CD4-positive, alpha-beta T cell treated with Interferon alpha-2 for 1 hour (primary cell): ENCODE measurements at regions not wholly inside any gene's neighbourhood (a gene's known extent, or its start where the extent isn't known, plus 50 kb on each side); places are given as distances from the start of the nearest gene placed in this dataset.

Source experiments
- DNase-seq, 2 donors: peaks; one replicate each; pipeline ENCODE4 v3.0.0-alpha.2; 2020 to 2022

DNA sequence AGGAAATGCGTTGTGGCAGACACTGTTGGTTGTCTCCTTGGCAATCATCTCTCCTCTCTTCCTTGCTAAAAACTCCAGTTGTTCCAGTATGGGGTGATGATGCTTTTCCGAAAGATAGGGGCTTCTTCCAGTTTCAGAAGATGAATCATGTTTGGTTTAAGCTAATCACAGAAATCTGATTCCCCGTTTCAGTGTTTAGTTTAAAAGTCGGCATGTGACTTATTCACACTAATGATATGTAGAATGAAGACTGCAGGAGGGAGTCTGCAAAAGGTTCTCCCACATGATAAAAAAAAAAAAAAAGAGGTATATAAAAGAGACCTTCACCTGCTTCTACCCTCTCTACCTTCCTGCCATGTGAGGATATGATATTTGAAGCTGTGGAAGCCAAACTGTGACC lies 239.0 kb upstream of the SIX2 start:
- DNase-seq: no peak

DNA sequence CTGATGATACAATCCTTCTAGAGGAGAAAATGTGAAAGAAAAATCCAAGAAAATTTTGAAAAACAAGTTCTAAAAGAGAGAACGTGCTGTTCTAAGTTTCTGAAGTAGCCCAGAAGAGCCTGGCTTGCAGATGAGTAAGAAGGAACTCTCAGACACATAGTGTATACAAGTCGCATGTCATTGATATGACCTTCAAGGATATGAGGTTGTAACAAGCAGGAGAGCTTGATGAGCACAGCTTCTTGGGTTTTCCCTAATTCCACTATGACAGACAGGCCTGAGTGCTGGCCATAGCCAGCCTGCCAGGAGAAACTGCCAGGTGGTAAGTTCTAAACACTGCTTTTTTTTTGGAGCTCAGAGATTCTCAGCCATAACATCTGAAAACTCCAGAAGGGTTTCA lies 235.7 kb upstream of the SIX2 start:
- no peak for DNase-seq

DNA sequence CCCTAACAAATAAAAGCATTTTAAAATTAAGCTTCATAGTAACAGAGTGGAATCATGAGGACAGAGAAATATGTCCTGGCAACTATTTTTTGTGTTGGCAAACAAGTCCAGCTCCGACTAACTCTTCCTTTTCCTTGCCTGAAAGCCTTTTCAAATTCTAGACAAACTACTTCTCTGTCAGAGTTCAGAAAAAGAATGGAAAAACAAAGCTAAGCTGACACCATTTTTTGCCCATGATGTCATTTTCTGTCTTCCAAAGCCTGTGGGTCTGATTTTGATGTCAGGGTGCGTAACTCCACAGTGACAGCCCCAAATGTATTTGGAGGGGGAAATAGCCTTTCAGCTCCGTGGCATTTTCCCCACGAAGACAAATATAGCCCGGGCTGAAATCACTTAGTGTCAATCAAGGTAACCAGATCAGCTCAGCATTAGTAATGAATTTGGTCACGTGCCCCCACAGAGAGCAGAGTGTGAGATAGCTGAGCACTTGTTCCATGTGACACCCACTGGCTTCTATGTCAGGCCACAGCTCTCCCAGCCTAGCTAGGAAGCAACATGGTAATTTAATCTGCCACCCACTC lies 233.0 kb upstream of the SIX2 start:
- DNase-seq: no peak

DNA sequence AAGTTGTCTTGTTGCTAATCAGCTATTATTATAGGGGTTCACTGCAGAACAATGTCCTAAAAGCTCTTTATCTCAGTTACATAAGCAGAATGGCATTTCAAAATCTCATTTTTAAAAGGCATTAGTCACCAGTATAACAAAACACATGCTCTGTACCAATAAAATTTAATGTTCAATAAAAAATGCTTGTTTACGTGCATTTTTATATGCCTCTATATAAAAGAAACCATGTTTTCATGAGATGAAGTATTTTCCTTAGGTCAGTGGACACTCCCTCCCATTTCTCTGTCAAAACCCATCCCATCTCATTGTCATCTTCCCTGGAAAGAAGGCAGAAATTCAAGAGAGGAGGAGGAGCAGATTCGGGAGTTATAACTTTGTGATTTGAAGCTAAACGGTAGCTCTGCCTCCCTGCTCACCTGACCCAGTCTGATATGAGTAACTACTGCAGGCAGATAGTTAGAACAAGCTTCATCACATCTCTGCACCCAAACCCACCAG lies 231.9 kb upstream of the SIX2 start:
- DNase-seq: no peak

DNA sequence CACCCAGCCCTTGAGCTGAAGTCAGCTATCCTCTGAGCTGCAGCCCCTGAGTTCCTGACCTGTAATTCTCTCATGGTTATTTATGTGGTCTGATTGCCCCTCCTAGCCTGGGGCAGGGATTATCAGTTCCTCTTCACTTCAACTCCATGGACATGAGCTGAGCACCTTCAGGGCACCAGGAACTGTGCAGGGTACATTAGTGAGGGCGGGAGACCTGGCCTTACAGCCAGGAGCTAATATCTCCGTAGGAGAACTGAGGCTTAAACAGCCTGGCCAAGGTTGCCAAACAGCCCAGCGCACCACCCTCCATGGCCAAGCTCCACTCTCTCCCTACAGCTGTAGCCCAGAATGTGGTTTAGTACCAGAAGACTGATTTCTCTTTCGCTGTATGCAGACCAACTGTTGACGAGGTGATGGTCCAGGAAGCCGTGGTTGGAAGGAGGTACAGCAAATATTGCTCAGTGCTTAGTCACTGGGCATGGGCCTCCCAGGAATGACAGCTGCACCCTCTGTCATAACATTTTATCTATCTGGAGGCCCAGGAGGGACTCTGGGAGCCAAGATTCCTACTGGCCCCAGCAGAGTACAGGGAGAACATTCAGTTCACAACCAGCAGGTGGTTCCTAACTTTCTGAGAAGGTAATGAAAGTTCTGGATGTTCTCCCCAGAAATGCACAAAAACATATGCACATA lies 228.7 kb upstream of the SIX2 start:
- no peak for DNase-seq

DNA sequence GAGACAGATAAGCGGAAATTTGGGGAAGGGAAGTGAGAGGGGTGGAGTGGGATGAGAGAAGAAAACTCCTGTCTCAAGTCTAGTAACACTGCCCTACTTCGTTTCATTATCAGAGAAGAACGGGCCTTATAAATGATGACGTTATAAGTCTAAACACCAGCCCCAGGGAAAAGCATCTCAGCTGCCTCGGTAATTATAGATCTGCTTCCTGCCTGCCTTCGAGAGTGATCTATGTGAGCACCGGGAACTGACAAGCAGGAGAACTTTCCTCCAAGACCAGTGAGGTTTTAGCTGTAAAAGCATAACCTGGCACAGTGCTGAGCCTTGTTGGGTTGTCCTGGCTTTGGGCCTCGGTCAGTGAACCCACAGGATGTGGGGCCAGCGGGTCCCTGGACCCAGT lies 227.9 kb upstream of the SIX2 start:
- no peak for DNase-seq

DNA sequence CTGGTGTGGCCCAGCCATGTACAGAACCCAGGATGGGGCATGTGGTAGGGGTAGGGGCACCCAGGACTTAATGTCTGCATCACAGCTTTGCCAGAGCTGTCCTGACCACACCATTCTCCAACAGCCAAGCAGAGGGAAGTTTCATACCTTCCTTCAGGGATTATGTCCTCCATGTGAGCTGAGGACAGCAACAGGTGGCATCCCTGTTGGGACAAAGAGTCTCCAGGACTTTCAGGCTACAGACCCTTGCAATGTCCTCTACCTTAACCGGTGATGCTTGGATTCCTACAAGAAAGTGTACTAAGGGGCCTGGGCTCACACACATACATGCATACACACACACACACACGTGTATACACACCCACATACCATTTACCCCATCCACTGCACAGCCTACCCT lies 227.0 kb upstream of the SIX2 start:
- no peak for DNase-seq

DNA sequence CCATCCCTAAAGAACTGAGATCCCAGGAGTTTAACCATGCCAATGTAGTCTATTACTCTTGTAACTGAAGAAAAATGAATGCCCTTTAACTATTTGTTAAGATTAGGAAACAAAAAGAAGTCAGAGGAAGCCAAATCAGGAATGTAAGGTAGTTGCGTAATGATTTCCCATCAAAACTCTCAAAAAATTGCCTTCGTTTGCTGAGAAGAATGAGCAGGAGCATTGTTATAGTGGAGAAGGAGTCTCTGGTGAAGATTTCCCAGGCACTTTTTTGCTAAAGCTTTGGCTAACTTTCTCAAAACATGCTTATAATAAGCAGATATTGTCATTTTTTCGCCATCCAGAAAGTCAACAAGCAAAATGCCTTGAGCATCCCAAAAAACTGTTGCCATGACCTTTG lies 224.0 kb upstream of the SIX2 start:
- DNase-seq: no peak

DNA sequence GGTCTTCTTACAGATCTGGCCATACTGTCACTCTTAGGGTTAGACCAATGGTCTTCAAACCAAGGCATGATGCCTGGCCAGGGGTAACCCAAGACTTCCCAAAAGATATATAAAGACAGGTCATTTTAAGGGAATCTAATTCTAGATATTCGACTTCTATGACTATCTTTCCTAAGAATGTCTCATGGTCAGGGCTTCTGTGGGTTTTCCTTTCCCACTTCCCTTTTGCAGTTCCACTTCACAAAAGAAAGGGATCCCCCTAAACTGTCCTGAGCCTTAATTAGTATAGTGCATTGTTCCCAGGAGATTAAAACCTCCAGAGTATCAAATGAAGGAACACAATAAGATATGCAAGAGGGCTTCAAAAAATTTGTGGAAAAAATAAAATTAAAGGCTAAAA lies 223.6 kb upstream of the SIX2 start:
- no peak for DNase-seq

DNA sequence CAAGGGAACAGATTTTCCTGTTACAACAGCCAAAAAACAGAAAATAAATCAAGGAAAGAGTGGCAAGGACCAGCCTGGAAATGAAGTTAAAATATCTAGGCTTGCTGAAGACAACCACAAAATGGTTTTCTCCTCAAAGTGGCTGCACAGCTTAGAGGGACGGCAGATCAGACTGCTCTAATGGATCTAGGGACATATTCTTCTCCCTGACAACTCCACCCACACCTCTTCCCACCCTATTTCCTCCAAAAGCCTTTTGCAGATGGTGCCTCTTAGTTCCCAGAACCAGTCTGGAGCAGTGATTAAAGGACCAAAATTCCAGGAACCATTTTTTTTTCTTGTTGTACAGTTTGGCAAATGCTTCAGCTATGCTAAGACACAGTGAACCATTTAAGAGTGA lies 220.2 kb upstream of the SIX2 start:
- no peak for DNase-seq

DNA sequence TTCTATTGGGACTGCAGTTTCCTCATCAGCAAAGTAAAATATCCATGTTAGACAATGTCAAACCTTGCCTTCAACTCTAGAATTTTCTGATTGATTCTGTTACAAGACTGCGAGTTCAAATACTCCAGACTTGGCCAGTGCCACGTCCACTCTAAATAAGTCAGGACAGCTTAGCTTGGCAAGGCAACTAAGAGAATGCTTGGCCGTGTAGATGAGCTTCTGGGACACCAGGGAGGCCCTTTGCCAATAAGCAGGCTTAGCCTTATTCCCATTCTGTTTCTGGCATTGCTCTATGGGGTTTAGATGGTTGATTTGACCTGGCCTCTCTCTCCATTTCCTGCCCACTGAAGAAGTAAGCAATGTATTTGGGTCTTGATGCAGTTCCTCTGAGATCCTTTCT lies 218.1 kb upstream of the SIX2 start:
- DNase-seq: no peak

DNA sequence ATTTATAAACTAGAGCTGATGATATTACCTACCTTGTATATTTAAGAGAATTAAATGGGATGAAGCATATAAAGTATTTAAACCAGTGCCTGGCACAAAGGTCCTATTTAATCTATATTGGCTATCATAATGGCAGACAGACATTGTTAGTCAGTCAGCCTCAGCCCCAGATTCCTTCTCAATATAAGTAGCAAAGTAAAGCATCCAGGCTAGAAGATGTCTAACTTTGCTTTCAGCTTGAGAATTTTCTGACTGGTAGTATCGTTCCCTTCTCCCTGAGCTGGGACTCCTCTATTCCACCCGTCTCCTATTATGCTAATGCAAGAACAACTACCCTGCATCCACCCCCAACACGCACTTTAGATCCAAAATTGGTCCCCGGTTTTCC lies 215.7 kb upstream of the SIX2 start:
- no peak for DNase-seq

DNA sequence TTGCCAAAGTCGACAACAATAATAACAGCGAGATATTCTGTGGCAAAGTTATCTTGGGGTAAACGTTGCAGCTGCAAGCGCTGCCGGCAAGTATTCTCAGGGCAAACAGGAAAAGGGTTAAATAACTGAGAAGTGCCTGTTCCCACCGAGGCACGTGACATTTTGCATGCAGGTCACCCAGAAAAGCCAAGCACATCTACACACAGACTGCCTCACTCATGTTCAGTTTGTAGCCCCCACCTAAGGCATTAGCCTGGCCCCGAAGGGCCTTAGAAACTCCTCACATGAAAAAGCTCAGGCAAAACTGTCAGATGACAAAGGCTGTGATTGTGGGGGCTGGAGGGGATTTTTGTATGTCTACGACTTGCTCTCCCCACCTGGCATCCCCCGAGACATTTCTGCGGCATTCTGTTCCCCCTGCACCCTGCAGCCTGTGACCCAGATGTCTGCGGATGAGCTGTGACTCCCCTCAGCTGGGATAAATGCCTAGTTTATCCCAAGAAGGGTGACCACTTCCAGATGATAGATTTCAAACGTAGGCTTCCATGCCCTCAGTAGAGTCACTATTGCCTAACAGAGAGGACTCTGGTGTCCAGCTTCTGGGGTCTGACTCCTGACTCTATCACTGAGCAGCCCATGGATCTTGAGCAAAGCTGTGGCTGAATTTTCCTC lies 215.2 kb upstream of the SIX2 start:
- DNase-seq: no peak

DNA sequence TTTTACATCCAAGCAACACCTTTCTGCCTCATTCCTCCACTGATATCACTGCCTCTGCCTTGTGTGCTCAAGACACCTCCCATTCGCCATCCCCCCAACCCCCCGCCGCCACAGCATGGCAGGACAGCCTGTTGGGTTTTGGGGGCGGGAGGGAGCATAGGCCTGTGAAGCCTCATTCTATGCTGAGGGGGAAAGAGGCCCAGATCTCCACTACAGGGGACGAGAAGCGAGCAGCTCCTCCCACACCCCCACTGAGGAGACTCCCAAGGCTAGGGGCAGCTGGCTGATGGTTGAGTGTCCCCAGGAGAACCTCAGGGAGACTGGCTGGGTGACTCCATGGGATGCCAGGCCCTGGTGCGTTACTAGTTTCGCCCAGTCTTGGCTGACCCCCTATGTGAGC lies 214.3 kb upstream of the SIX2 start:
- DNase-seq: no peak

DNA sequence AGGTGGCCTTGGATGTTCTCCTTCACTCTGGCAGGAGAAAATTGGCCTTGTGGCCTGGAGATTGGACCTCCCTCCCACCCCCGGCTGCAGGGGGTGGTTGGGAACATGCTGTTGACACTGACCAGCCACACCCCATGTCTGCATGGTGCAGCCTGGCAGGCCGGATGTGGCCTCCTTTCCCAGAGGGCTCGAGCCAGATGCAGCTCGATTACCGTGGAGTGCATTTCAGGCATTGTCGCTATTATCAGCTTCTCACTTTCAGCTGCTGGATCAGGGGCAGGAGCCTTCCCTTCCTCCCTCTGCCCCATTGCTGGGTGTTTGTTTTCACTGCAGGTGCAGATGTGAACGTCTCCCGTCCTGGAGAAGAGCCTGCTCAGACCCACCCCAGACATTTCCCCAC lies 211.0 kb upstream of the SIX2 start:
- no peak for DNase-seq

DNA sequence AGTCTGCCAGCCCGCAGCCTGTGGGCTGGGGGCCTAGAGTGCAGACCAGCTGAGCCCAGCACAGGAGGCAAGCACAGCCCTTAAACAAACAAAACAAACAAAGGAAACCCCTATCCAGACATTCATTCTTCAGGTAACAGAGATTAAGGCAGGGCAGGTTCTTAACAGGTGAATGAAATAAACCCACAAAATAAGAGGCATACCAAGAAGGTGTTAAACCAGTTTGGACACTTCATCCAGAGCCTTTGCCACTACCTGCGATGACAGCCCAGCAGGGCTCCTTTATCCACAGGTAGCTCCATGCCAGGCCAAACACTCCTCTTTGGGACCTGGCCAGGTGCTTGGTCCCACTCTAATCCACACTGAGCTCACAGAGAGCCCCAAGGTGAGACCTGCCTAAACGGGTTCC lies 209.7 kb upstream of the SIX2 start:
- DNase-seq: no peak

DNA sequence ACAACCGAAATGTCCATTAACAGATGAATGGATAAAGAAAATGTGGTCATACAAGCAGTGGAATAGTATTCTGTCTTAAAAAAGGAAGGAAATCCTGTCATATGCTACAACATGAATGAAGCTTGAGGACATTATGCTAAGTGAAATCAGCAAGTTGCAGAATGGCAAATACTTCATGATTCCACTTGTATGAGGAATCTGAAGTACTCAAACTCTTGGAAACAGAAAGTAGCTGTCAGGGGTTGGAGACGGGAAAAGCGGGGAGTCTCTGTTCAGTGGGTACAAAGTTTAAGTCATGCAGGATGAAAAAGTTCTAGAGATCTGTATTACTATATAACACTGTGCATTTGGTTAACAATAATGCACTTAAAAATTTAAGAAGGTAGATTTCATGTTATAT lies 209.0 kb upstream of the SIX2 start:
- no peak for DNase-seq

DNA sequence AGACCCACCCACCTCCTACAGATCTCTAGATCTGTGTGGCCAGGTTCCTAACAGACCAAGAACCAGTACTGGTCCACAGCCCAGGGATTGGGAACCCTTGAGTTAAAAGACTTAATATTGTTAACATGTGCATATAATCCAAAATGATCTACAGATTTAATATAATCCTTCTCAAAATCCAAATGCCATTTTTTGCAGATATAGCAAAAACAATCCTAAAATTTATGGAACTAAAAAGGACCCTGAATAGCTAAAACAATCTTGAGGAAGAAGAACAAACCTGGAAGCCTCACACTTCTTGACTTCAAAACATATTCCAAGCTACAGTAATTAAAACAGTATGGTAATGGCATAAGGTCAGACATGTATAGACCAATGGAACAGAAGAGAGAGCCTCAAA lies 206.9 kb upstream of the SIX2 start:
- DNase-seq: no peak

DNA sequence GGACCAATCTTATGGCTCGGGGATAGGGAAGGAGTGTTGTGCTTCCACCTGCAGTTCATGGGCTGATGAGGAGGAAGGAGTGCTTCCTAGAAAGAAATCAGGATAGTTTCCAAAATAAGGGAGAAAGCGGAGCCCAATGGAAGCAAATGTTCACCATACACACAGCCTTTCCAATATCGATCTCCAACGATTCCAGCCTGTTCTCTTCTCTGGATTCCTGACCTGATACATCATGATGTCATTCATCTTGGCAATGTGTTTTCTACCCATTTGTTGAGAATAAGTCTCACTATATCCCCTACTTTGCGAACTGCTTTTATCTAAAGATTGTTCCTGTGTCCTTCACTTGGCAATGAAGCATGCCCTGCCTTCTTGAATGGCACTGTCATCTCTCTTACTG lies 205.3 kb upstream of the SIX2 start:
- DNase-seq: no peak

DNA sequence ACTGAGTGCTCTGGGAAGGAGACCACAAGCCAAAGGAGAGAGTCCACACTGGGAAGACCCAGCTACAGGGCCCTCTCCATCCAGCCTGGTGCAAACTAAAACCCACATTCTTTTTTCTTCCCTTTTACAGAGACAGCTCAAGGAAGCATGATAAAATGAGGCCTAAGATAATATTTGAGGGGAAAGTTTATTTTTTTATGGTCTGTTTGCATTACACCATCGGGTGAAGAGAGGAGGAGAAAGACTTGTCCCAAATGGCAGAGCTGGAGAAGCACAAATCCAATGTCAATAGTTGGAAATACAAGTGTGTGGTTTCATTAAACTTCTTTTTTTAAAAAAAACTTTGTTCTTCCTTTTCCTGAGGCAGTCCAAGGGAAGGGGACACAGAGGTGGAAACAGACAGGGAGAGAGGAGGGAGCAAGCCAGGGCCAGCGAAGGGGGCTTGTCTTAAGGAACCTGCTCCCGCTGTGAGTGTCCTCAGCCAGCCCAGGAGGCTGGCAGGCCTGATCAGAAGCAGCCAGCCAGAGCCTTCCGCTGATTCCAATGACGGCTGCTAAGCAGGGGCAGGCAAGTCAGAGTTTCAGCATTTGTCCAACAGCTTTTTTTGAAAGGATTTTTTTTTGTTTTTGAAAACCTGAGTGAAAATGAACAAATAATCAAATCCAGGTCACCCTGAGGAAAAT lies 203.8 kb upstream of the SIX2 start:
- no peak for DNase-seq

DNA sequence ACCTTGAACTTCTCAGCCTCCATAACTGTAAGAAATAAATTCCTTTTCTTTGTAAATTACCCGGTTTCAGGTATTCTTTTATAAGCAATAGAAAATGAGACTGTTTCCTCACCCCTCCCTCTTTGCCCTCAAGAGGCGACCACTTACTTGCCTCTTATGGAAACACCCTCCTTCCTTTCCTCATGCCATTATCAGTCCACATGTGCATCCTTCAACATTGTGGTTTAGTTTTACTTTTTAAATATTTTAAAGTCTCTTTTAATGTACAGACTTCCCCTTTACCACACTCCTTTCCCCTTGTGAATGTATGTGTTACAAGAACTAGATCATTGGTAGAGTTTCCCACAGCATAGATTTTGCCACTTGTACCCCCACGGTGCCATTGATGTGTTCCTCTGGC lies 202.4 kb upstream of the SIX2 start:
- no peak for DNase-seq

DNA sequence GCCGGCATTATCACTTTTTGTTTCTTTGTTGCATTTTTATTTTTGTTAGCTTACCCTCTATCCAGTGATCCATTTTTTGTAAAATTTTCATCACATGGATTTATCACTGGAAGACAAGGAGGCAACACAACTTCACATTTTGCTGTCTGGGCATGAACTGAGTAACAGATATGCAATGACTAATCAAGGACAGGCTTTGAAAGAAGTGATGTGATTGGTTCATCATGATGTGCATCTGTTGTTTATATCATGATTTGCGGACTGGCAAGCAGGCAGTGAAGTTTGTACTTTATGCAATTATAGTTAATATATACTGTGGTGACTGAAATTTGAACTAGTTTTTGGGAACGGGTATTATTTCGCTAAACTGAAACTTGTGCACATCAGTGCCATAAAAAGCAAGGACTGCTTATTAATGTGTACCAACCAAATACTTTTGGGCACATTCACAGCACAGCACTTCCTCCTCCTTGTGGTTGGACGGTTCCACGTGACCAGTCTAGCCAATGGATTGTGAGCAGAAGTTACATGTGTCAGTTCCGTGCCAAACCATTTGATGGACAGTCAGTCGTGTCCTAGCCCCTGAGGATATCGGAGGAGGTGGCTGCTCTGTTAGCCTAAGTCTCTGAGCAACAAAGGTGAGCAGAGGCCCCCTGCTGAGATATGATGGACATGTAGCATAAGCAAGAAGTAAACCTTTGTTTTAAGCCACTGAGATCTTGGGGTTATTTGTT lies 201.4 kb upstream of the SIX2 start:
- DNase-seq: no peak

DNA sequence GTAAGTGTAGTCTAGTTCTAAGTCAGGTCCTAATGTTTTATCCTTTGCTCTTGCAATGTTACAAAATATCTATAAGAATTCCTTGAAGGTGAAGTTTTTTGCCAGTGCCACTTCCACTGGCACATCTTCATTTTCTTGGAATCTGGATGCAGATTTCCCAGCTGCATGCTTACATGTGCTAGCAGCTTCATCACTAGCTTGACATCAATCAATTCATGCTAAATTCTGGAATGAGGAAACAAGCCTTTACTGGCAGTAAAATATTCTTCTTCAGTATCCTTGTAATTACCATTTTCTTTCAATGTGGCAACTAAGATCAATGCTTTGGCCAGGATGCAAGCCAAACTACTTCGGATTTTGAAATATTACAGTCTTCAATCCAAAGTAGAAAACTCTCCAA lies 200.6 kb upstream of the SIX2 start:
- no peak for DNase-seq
